SU-DHL-6 (cell line): ENCODE measurements at regions not wholly inside any gene's neighbourhood (a gene's known extent, or its start where the extent isn't known, plus 50 kb on each side); places are given as distances from the start of the nearest gene placed in this dataset.

Source experiments
- CTCF ChIP-seq: fragments of 200-600 bp; sonication (generic); IDR thresholded peaks from one replicate; pipeline ENCODE4 v1.5.1; 2017; ENCODE audit warnings: antibody characterized with exemption, mild to moderate bottlenecking, low read length, moderate library complexity; ENCODE audit not compliant: insufficient read depth, poor library complexity, severe bottlenecking
- EZH2phosphoT487 ChIP-seq: fragments of 200-600 bp; sonication (generic), shearing (Covaris generic); conservative IDR thresholded peaks from 2 replicates; pipeline ENCODE4 v1.6.1; 2018; ENCODE audit warnings: mild to moderate bottlenecking, antibody characterized with exemption, low read length, moderate library complexity, mixed read lengths

- TF ChIP-seq CTCF (no peak), EZH2phosphoT487 (no peak)
Measured at GRCh38 chr13:58850161-58850560, 1218.6 kb downstream of the PCDH17 start.
